ENCODE measurements at regions not wholly inside any gene's neighbourhood (a gene's known extent, or its start where the extent isn't known, plus 50 kb on each side); places are given as distances from the start of the nearest gene placed in this dataset.

DNA sequence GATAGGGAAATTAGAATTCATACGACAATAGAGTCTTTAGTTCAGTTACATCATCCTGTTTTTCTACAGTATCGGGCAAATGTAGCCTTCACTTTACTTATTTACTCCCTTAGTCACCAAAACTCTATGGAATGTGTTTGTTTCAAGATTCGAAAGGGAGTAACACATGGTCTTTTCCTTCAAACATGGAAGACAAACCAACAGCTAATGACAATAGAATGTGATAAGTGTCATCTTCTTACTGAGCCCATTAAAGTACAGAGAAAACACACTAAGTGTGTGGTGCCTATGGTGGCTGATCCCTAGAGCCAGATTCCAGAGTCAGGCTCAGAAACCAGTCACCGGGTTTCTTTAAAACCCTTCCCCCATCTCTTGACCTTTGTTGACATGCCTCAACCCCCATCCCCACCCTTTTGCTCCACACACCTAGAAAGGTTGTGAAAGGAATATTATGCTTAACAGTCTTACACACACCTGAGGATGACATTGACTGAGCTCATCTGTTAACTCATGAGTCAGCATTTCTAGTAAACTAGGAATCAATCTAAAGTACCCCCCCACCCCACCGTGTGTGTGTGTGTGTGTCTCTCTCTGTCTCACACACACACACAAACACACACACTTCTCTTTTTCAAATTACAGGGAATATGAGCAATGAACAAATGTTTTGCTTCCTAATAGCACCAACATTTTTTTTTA is 549.6 kb upstream of the CCDC54 start:
- TF ChIP-seq, protein P1, sequence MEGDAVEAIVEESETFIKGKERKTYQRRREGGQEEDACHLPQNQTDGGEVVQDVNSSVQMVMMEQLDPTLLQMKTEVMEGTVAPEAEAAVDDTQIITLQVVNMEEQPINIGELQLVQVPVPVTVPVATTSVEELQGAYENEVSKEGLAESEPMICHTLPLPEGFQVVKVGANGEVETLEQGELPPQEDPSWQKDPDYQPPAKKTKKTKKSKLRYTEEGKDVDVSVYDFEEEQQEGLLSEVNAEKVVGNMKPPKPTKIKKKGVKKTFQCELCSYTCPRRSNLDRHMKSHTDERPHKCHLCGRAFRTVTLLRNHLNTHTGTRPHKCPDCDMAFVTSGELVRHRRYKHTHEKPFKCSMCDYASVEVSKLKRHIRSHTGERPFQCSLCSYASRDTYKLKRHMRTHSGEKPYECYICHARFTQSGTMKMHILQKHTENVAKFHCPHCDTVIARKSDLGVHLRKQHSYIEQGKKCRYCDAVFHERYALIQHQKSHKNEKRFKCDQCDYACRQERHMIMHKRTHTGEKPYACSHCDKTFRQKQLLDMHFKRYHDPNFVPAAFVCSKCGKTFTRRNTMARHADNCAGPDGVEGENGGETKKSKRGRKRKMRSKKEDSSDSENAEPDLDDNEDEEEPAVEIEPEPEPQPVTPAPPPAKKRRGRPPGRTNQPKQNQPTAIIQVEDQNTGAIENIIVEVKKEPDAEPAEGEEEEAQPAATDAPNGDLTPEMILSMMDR (IDR thresholded peaks at IDR 0.05) = no peak
- no peak for TF ChIP-seq POLR2A (IDR thresholded peaks at IDR 0.05)
